ENCODE measurements at regions not wholly inside any gene's neighbourhood (a gene's known extent, or its start where the extent isn't known, plus 50 kb on each side); places are given as distances from the start of the nearest gene placed in this dataset.

DNA sequence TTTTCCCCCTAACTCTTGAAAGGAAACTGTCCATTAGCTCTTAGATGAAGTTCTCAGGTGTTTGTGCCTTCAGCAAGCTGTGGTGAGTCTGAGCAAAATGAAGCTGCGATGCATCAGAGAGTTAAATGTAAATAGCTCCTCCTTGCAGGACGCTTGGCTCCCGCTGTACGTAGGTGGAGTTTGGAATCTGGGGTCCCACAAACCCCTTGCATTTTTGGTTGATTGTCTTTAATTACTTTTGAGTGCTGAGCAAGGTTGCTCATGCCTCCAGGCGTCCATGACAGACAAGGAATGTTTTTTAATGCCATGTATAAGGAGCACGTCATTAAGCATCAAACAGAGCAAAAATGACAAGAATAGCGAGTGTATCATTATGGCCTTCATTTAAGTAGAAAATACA is 300.5 kb downstream of the TFAP2C start:
- Histone ChIP-seq H3K27ac (ENCODE audit: insufficient read depth in 1 of 2, low read depth in 1 of 2, low read length in 2 of 2, poor library complexity in 1 of 2, severe bottlenecking in 2 of 2) (no peak overlapping the region), H3K36me3 (ENCODE audit: control insufficient read depth in 4 of 4, insufficient read depth in 4 of 4, low read length in 3 of 4) (no peaks in the 10 kb centered on the region), H3K27me3 (replicated peaks in 2 of 5; ENCODE audit: control insufficient read depth in 4 of 5, insufficient read depth in 5 of 5, low read length in 4 of 5) (peaks cover 25 to 80% (median 38%) of the 10 kb centered on the region in 5 experiments), H3K4me3 (ENCODE audit: control insufficient read depth in 1 of 7, extremely low read depth in 1 of 7, insufficient read depth in 4 of 7, low read depth in 2 of 7, low read length in 6 of 7) (no peak overlapping the region), H3K4me1 (ENCODE audit: control extremely low read depth in 1 of 4, control insufficient read depth in 4 of 4, insufficient read depth in 4 of 4, low read length in 3 of 4) (peaks cover 0 to 8% (median 1%) of the 10 kb centered on the region in 4 experiments), H3K9me3 (ENCODE audit: control extremely low read depth in 1 of 5, control insufficient read depth in 4 of 5, insufficient read depth in 2 of 5, low read depth in 1 of 5, low read length in 4 of 5) (no peaks in the 10 kb centered on the region)
- ChIA-PET POLR2A (no interaction called here), CTCF (no interaction called here)
- DNase-seq = no peak
- 15% methylated on average over 5 of the region's 7 CpGs for WGBS (ENCODE audit: insufficient coverage)

DNA sequence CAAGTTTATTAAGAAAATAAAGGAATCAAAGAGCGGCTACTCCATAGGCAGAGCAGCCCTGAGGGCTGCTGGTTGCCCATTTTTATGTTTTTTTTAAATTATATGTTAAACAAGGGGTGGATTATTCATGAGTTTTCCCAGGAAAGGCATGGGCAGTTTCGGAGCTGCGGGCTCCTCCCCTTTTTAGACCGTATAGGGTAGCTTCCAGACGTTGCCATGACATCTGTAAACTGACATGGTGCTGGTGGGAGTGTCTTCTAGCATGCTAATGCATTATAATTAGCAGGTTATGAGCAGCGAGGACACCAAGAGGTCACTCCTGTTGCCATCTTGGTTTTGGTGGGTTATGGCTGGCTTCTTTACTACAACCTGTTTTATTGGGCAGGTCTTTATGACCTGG is 301.8 kb downstream of the TFAP2C start:
- Histone ChIP-seq H3K9me3 (ENCODE audit: control extremely low read depth in 1 of 5, control insufficient read depth in 4 of 5, insufficient read depth in 2 of 5, low read depth in 1 of 5, low read length in 4 of 5) (no peaks in the 10 kb centered on the region), H3K4me3 (ENCODE audit: control insufficient read depth in 1 of 7, extremely low read depth in 1 of 7, insufficient read depth in 4 of 7, low read depth in 2 of 7, low read length in 6 of 7) (no peak overlapping the region), H3K27me3 (replicated peaks in 2 of 5; ENCODE audit: control insufficient read depth in 4 of 5, insufficient read depth in 5 of 5, low read length in 4 of 5) (peaks cover 22 to 71% (median 35%) of the 10 kb centered on the region in 5 experiments), H3K36me3 (ENCODE audit: control insufficient read depth in 4 of 4, insufficient read depth in 4 of 4, low read length in 3 of 4) (no peaks in the 10 kb centered on the region), H3K4me1 (ENCODE audit: control extremely low read depth in 1 of 4, control insufficient read depth in 4 of 4, insufficient read depth in 4 of 4, low read length in 3 of 4) (no peaks in the 10 kb centered on the region), H3K27ac (ENCODE audit: insufficient read depth in 1 of 2, low read depth in 1 of 2, low read length in 2 of 2, poor library complexity in 1 of 2, severe bottlenecking in 2 of 2) (no peak overlapping the region)
- ChIA-PET CTCF (no interaction called here), POLR2A (no interaction called here)
- 88% methylated on average over 6 of the region's 6 CpGs for WGBS (ENCODE audit: insufficient coverage)
- DNase-seq = no peak

DNA sequence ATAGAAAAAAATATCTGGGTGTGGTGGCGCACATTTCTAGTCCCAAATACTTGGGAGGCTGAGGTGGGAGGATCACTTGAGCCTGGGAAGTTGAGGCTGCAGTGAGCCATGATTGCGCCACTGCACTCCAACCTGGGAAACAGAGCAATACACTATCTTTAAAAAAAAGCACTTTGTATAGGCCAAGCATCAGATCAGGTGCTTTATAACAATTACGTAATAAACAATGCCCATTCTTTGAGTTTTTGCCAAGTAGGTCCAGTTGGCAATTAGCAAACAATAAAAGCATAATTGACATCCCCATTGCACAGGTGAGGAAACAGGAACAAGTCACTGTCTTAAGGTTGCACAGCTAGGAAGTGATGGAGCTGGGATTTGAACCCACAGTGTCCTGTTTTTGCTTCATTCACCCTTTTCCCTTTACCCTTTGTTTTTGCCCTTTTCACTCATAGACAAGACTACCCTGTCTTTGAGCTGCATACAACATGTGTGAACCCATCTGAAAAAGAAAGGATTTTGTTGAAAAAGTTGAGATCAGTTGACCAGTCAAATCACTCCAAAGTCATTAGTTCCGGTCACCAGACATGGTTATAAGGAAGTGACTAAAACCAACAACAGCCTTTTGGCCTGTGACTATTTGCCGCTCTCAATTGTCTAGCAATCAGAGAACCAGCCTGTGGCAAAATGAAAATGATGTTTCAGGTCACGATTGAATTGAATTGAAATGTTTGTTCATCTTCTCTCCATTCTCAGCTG is 303.6 kb downstream of the TFAP2C start:
- CTCF ChIA-PET = no interaction called here
- Histone ChIP-seq H3K27me3 (replicated peaks in 2 of 5; ENCODE audit: control insufficient read depth in 4 of 5, insufficient read depth in 5 of 5, low read length in 4 of 5) (peaks cover 11 to 57% (median 22%) of the 10 kb centered on the region in 5 experiments), H3K27ac (ENCODE audit: insufficient read depth in 1 of 2, low read depth in 1 of 2, low read length in 2 of 2, poor library complexity in 1 of 2, severe bottlenecking in 2 of 2) (no peak overlapping the region), H3K9me3 (ENCODE audit: control extremely low read depth in 1 of 5, control insufficient read depth in 4 of 5, insufficient read depth in 2 of 5, low read depth in 1 of 5, low read length in 4 of 5) (no peaks in the 10 kb centered on the region), H3K4me3 (ENCODE audit: control insufficient read depth in 1 of 7, extremely low read depth in 1 of 7, insufficient read depth in 4 of 7, low read depth in 2 of 7, low read length in 6 of 7) (no peak overlapping the region), H3K4me1 (ENCODE audit: control extremely low read depth in 1 of 4, control insufficient read depth in 4 of 4, insufficient read depth in 4 of 4, low read length in 3 of 4) (no peaks in the 10 kb centered on the region), H3K36me3 (ENCODE audit: control insufficient read depth in 4 of 4, insufficient read depth in 4 of 4, low read length in 3 of 4) (no peaks in the 10 kb centered on the region)
- 100% methylated on average over 5 of the region's 6 CpGs for WGBS (ENCODE audit: insufficient coverage)
- POLR2A ChIA-PET = interaction anchor here (0.6 kb wide), 1 partner anchor 247 kb away, joined by 4 read pairs; no protein-coding TSS in a partner anchor
- no peak for DNase-seq

DNA sequence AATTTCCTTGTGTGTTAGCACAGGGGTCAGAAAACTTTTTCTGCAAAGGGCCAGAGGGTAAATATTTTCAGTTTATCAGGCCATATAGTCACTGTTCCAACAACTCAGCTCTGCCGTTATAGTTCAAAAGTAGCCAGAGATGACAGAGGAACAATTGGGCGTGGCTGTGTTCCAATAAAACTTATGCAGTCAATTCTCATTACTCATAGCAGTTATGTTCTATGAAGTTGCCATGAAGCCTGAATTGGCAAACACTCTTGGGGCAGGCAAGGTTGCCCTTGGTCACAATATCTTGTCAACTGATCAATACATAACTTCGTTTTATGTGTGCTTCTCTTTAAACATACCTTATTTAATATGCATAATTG is 304.2 kb downstream of the TFAP2C start:
- no peak overlapping the region for H3K27ac ChIP-seq (ENCODE audit: insufficient read depth in 1 of 2, low read depth in 1 of 2, low read length in 2 of 2, poor library complexity in 1 of 2, severe bottlenecking in 2 of 2)
- POLR2A ChIA-PET = no interaction called here
- H3K9me3 ChIP-seq (ENCODE audit: control extremely low read depth in 1 of 5, control insufficient read depth in 4 of 5, insufficient read depth in 2 of 5, low read depth in 1 of 5, low read length in 4 of 5) = no peaks in the 10 kb centered on the region
- no peak overlapping the region for H3K4me3 ChIP-seq (ENCODE audit: control insufficient read depth in 1 of 7, extremely low read depth in 1 of 7, insufficient read depth in 4 of 7, low read depth in 2 of 7, low read length in 6 of 7)
- H3K27me3 ChIP-seq (replicated peaks in 2 of 5; ENCODE audit: control insufficient read depth in 4 of 5, insufficient read depth in 5 of 5, low read length in 4 of 5) = peaks cover 10 to 54% (median 18%) of the 10 kb centered on the region in 5 experiments
- 96% methylated on average over 3 of the region's 3 CpGs for WGBS (ENCODE audit: insufficient coverage)
- DNase-seq = no peak
- H3K4me1 ChIP-seq (ENCODE audit: control extremely low read depth in 1 of 4, control insufficient read depth in 4 of 4, insufficient read depth in 4 of 4, low read length in 3 of 4) = no peaks in the 10 kb centered on the region
- H3K36me3 ChIP-seq (ENCODE audit: control insufficient read depth in 4 of 4, insufficient read depth in 4 of 4, low read length in 3 of 4) = no peaks in the 10 kb centered on the region
- CTCF ChIA-PET = no interaction called here

DNA sequence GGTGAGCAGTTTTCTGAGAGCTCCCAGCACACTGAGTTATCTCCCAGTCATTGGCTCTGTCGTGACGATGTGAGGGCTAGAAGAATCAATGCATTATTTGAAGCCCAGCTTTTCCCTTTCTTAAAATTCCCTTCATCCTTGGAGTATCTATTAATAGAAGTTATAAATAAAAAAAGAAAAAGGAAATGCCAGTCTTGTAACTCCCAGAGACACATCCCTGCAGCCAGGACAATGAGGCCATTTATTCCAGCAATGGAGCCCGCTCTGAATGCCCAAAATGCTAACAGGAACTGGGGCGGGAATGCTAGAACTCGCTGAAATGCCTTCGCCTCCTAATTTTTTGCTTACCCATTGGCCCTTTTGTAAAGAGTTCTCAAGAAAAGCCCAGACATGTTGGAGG is 305.8 kb downstream of the TFAP2C start:
- no peak for DNase-seq
- Histone ChIP-seq H3K36me3 (ENCODE audit: control insufficient read depth in 4 of 4, insufficient read depth in 4 of 4, low read length in 3 of 4) (no peaks in the 10 kb centered on the region), H3K9me3 (ENCODE audit: control extremely low read depth in 1 of 5, control insufficient read depth in 4 of 5, insufficient read depth in 2 of 5, low read depth in 1 of 5, low read length in 4 of 5) (no peaks in the 10 kb centered on the region), H3K4me1 (ENCODE audit: control extremely low read depth in 1 of 4, control insufficient read depth in 4 of 4, insufficient read depth in 4 of 4, low read length in 3 of 4) (no peaks in the 10 kb centered on the region), H3K27me3 (replicated peaks in 2 of 5; ENCODE audit: control insufficient read depth in 4 of 5, insufficient read depth in 5 of 5, low read length in 4 of 5) (peaks cover 2 to 40% (median 8%) of the 10 kb centered on the region in 5 experiments), H3K4me3 (ENCODE audit: control insufficient read depth in 1 of 7, extremely low read depth in 1 of 7, insufficient read depth in 4 of 7, low read depth in 2 of 7, low read length in 6 of 7) (no peak overlapping the region), H3K27ac (ENCODE audit: insufficient read depth in 1 of 2, low read depth in 1 of 2, low read length in 2 of 2, poor library complexity in 1 of 2, severe bottlenecking in 2 of 2) (no peak overlapping the region)
- 73% methylated on average over 4 of the region's 6 CpGs for WGBS (ENCODE audit: insufficient coverage)
- ChIA-PET CTCF (no interaction called here), POLR2A (no interaction called here)

DNA sequence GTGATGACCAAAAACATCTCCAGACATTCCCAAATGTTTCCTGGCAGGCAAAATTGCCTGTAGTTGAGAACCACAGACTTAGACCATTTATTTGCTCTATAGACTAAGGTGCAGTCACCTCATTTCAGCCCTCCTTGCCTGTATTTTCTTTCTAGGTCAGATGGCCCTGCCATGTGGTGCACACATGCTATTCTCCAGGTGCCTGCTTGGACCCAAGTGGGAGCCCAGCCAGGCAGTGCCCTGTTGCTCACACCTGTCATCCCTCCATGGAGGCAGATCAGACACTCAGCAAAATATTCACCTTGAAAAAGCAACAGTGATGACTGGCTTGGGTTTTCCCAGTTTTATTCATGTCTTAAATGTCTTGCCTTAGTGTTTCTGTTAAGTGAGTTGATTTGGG is 311.4 kb downstream of the TFAP2C start:
- peaks cover 0 to 42% (median 2%) of the 10 kb centered on the region in 5 experiments for H3K27me3 ChIP-seq (replicated peaks in 2 of 5; ENCODE audit: control insufficient read depth in 4 of 5, insufficient read depth in 5 of 5, low read length in 4 of 5)
- ChIA-PET CTCF (no interaction called here), POLR2A (no interaction called here)
- no peaks in the 10 kb centered on the region for H3K4me1 ChIP-seq (ENCODE audit: control extremely low read depth in 1 of 4, control insufficient read depth in 4 of 4, insufficient read depth in 4 of 4, low read length in 3 of 4)
- H3K36me3 ChIP-seq (ENCODE audit: control insufficient read depth in 4 of 4, insufficient read depth in 4 of 4, low read length in 3 of 4) = no peaks in the 10 kb centered on the region
- H3K27ac ChIP-seq (ENCODE audit: insufficient read depth in 1 of 2, low read depth in 1 of 2, low read length in 2 of 2, poor library complexity in 1 of 2, severe bottlenecking in 2 of 2) = no peak overlapping the region
- DNase-seq = no peak
- no peaks in the 10 kb centered on the region for H3K9me3 ChIP-seq (ENCODE audit: control extremely low read depth in 1 of 5, control insufficient read depth in 4 of 5, insufficient read depth in 2 of 5, low read depth in 1 of 5, low read length in 4 of 5)
- no peak overlapping the region for H3K4me3 ChIP-seq (ENCODE audit: control insufficient read depth in 1 of 7, extremely low read depth in 1 of 7, insufficient read depth in 4 of 7, low read depth in 2 of 7, low read length in 6 of 7)

DNA sequence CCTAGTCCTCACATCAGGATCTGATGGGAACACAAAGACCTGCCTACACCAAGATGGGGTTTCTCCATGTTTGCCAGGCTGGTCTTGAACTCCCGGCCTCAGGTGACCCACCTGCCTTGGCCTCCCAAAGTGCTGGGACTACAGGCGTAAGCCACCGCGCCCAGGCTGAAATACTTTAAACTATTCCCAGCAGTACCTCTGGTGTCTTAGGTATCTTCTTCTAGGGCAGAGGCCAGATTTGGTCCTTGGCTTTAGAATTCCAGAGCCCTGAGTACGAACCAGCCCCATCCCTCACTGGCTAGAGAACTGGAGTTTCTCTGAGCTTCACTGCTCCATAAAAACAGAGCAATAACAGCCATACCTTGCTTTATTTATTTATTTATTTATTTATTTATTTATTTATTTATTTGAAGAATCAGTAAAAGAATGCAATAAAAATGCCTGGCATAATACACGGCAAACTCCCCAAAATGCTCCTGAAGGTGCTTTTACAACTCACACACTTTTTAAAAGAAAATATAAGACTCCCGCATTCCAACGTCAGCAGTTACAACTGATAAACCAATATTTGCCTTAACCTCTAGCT is 312.1 kb downstream of the TFAP2C start:
- POLR2A ChIA-PET = no interaction called here
- CTCF ChIA-PET = no interaction called here
- H3K4me3 ChIP-seq (ENCODE audit: control insufficient read depth in 1 of 7, extremely low read depth in 1 of 7, insufficient read depth in 4 of 7, low read depth in 2 of 7, low read length in 6 of 7) = no peak overlapping the region
- peaks cover 0 to 44% (median 2%) of the 10 kb centered on the region in 5 experiments for H3K27me3 ChIP-seq (replicated peaks in 2 of 5; ENCODE audit: control insufficient read depth in 4 of 5, insufficient read depth in 5 of 5, low read length in 4 of 5)
- WGBS (ENCODE audit: insufficient coverage) = 100% methylated on average over 4 of the region's 8 CpGs
- no peaks in the 10 kb centered on the region for H3K36me3 ChIP-seq (ENCODE audit: control insufficient read depth in 4 of 4, insufficient read depth in 4 of 4, low read length in 3 of 4)
- no peaks in the 10 kb centered on the region for H3K9me3 ChIP-seq (ENCODE audit: control extremely low read depth in 1 of 5, control insufficient read depth in 4 of 5, insufficient read depth in 2 of 5, low read depth in 1 of 5, low read length in 4 of 5)
- no peaks in the 10 kb centered on the region for H3K4me1 ChIP-seq (ENCODE audit: control extremely low read depth in 1 of 4, control insufficient read depth in 4 of 4, insufficient read depth in 4 of 4, low read length in 3 of 4)
- H3K27ac ChIP-seq (ENCODE audit: insufficient read depth in 1 of 2, low read depth in 1 of 2, low read length in 2 of 2, poor library complexity in 1 of 2, severe bottlenecking in 2 of 2) = no peak overlapping the region
- DNase-seq = no peak

Measured in common myeloid progenitor, CD34-positive (primary cell).